ENCODE measurements at regions not wholly inside any gene's neighbourhood (a gene's known extent, or its start where the extent isn't known, plus 50 kb on each side); places are given as distances from the start of the nearest gene placed in this dataset.
A peak's percentile ranks its signal among the peaks of the same experiment; 100 is the strongest.

DNA sequence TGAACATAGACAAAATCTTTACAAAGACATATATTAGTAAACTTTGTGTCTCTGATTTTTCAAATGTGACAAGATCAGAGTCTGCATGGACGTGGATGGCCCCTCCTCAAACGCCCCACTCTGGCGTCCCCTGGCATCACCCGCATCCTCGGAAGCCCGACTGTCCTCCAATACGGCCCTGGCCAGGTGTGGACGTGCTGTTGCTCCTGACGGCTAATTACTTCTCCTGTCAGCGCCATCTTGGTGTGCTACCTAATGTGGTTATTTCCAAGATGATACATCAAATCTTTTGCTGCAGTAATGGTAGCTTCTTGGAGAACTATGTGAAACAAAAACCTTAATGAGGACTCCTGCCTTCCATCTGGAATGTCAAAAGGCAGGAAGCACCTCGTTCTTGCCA lies 747.4 kb upstream of the SALL3 start:
- no peaks in the 10 kb centered on the region for H3K27me3 ChIP-seq (ENCODE audit: control insufficient read depth, insufficient read depth, low read length)
- no peaks in the 10 kb centered on the region for H3K4me1 ChIP-seq (ENCODE audit: control insufficient read depth, insufficient read depth, low read length)
- no peak overlapping the region for H3K4me3 ChIP-seq (ENCODE audit: low read length)
- H3K9ac ChIP-seq (ENCODE audit: low read length), result no peak overlapping the region
- H3K27ac ChIP-seq (ENCODE audit: low read depth, low read length), result no peak overlapping the region
- H3K36me3 ChIP-seq (ENCODE audit: control insufficient read depth, insufficient read depth, low read length), result no peaks in the 10 kb centered on the region

DNA sequence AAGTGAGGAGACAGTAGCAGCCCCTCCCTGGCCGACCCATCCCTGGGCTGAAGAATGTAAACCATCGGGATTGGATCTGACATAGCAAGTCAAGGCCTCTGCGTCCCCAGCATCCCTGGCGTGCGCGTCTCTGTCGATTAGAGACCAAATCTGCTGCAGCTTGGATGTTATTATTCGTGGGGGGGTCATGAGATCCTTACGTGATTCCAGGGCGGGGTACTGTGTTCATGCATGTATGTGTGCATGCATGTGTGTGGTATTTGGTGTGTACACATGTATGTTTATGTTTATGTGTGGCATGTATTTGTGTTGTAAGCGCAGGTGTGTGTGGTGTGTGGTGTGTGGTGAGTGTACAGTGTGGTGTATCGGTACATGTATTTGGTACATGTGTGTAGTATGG lies 741.8 kb upstream of the SALL3 start:
- Histone ChIP-seq H3K4me1 (ENCODE audit: control insufficient read depth, insufficient read depth, low read length) (no peaks in the 10 kb centered on the region), H3K36me3 (ENCODE audit: control insufficient read depth, insufficient read depth, low read length) (no peaks in the 10 kb centered on the region), H3K9ac (ENCODE audit: low read length) (no peak overlapping the region), H3K4me3 (ENCODE audit: low read length) (no peak overlapping the region), H3K27ac (ENCODE audit: low read depth, low read length) (no peak overlapping the region), H3K27me3 (ENCODE audit: control insufficient read depth, insufficient read depth, low read length) (no peaks in the 10 kb centered on the region)

- H3K27me3 ChIP-seq (ENCODE audit: control insufficient read depth, insufficient read depth, low read length), result no peaks in the 10 kb centered on the region
- H3K9ac ChIP-seq (ENCODE audit: low read length), result no peak overlapping the region
- no peak overlapping the region for H3K4me3 ChIP-seq (ENCODE audit: low read length)
- no peaks in the 10 kb centered on the region for H3K4me1 ChIP-seq (ENCODE audit: control insufficient read depth, insufficient read depth, low read length)
- H3K27ac ChIP-seq (ENCODE audit: low read depth, low read length), result no peak overlapping the region
- H3K36me3 ChIP-seq (ENCODE audit: control insufficient read depth, insufficient read depth, low read length), result no peaks in the 10 kb centered on the region
These were observed 741.1 kb upstream of the SALL3 start for GRCh38 chr18:78238404-78239089.

DNA sequence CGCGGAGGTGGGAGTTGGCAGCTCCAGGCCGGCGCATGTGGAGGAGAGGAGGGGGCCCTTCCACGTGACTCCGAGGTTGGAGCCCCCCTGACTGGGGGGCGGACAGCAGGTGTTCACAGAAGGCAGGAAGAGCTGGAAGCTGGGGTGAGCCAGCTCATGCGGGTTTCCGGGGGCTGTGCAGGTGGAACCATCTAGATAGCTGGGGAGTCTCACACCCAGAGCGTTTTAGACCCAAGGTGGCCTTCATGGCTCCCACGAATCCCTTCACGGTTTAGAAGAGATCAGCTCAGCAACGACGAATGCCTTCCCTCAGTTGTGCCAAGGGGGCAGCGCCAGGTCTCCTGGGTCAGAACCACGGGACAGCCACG lies 740.5 kb upstream of the SALL3 start:
- H3K4me1 ChIP-seq (ENCODE audit: control insufficient read depth, insufficient read depth, low read length), result no peaks in the 10 kb centered on the region
- no peak overlapping the region for H3K27ac ChIP-seq (ENCODE audit: low read depth, low read length)
- no peaks in the 10 kb centered on the region for H3K36me3 ChIP-seq (ENCODE audit: control insufficient read depth, insufficient read depth, low read length)
- no peak overlapping the region for H3K4me3 ChIP-seq (ENCODE audit: low read length)
- no peaks in the 10 kb centered on the region for H3K27me3 ChIP-seq (ENCODE audit: control insufficient read depth, insufficient read depth, low read length)
- H3K9ac ChIP-seq (ENCODE audit: low read length), result no peak overlapping the region

- Histone ChIP-seq H3K36me3 (ENCODE audit: control insufficient read depth, insufficient read depth, low read length) (no peaks in the 10 kb centered on the region), H3K27ac (ENCODE audit: low read depth, low read length) (no peak overlapping the region), H3K9ac (ENCODE audit: low read length) (no peak overlapping the region), H3K4me1 (ENCODE audit: control insufficient read depth, insufficient read depth, low read length) (no peaks in the 10 kb centered on the region), H3K4me3 (ENCODE audit: low read length) (no peak overlapping the region), H3K27me3 (ENCODE audit: control insufficient read depth, insufficient read depth, low read length) (no peaks in the 10 kb centered on the region)
These were observed 739.5 kb upstream of the SALL3 start for GRCh38 chr18:78240101-78240500.

- no peak overlapping the region for H3K27ac ChIP-seq (ENCODE audit: low read depth, low read length)
- no peak overlapping the region for H3K4me3 ChIP-seq (ENCODE audit: low read length)
- H3K4me1 ChIP-seq (ENCODE audit: control insufficient read depth, insufficient read depth, low read length), result no peaks in the 10 kb centered on the region
- H3K27me3 ChIP-seq (ENCODE audit: control insufficient read depth, insufficient read depth, low read length), result no peaks in the 10 kb centered on the region
- no peak overlapping the region for H3K9ac ChIP-seq (ENCODE audit: low read length)
- H3K36me3 ChIP-seq (ENCODE audit: control insufficient read depth, insufficient read depth, low read length), result no peaks in the 10 kb centered on the region
These were observed 738.9 kb upstream of the SALL3 start for GRCh38 chr18:78240627-78241252.

- Histone ChIP-seq H3K27ac (ENCODE audit: low read depth, low read length) (no peak overlapping the region), H3K4me3 (ENCODE audit: low read length) (peak overlapping the region; percentile 6), H3K4me1 (ENCODE audit: control insufficient read depth, insufficient read depth, low read length) (no peaks in the 10 kb centered on the region), H3K36me3 (ENCODE audit: control insufficient read depth, insufficient read depth, low read length) (no peaks in the 10 kb centered on the region), H3K27me3 (ENCODE audit: control insufficient read depth, insufficient read depth, low read length) (peaks cover 4% of the 10 kb centered on the region), H3K9ac (ENCODE audit: low read length) (no peak overlapping the region)
These were observed 737.9 kb upstream of the SALL3 start for GRCh38 chr18:78241535-78242253.

DNA sequence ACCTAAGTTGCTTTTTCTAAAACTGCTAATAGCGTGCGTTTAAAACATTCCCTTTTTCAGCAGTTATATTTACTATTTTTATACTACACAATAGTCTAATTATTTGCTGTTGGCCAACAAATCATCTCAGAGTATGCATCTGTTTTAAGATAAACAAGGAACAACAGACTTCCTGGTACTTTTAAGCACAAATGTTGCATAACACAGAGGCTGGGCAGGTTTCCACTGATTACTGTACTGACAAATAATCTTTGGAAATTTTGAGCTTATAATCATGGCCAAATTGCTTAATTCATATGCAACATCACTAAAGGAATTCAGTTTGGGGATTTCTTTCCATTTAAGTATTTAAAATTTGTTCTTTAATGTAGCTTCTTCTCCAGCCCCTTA lies 737.4 kb upstream of the SALL3 start:
- peaks cover 4% of the 10 kb centered on the region for H3K27me3 ChIP-seq (ENCODE audit: control insufficient read depth, insufficient read depth, low read length)
- H3K4me3 ChIP-seq (ENCODE audit: low read length), result no peak overlapping the region
- no peak overlapping the region for H3K9ac ChIP-seq (ENCODE audit: low read length)
- no peaks in the 10 kb centered on the region for H3K36me3 ChIP-seq (ENCODE audit: control insufficient read depth, insufficient read depth, low read length)
- H3K27ac ChIP-seq (ENCODE audit: low read depth, low read length), result no peak overlapping the region
- H3K4me1 ChIP-seq (ENCODE audit: control insufficient read depth, insufficient read depth, low read length), result no peaks in the 10 kb centered on the region

GRCh38 chr18:78242806-78243205 lies 736.8 kb upstream of the SALL3 start:
- H3K27ac ChIP-seq (ENCODE audit: low read depth, low read length), result no peak overlapping the region
- H3K9ac ChIP-seq (ENCODE audit: low read length), result no peak overlapping the region
- no peaks in the 10 kb centered on the region for H3K4me1 ChIP-seq (ENCODE audit: control insufficient read depth, insufficient read depth, low read length)
- no peaks in the 10 kb centered on the region for H3K36me3 ChIP-seq (ENCODE audit: control insufficient read depth, insufficient read depth, low read length)
- no peak overlapping the region for H3K4me3 ChIP-seq (ENCODE audit: low read length)
- peaks cover 4% of the 10 kb centered on the region for H3K27me3 ChIP-seq (ENCODE audit: control insufficient read depth, insufficient read depth, low read length)

DNA sequence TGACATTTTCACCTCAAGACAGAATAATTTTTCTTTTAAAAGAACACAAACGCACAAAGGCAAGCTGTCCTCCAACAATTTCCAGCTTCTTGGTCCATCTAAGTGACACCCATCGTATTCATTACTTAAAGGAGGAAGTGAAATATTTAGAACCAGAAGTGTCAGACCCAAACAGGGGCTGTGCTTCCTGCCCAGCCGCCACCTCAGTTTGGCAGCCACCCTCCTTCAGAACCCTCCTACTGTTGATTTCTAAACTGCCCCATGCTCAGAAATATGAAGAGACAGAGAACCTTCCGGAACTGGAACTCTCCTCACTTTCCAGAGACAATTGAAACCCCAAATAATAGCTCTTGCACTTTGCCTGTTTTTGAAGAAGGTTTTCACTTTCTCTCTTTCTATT lies 734.8 kb upstream of the SALL3 start:
- Histone ChIP-seq H3K9ac (ENCODE audit: low read length) (no peak overlapping the region), H3K27ac (ENCODE audit: low read depth, low read length) (no peak overlapping the region), H3K36me3 (ENCODE audit: control insufficient read depth, insufficient read depth, low read length) (no peaks in the 10 kb centered on the region), H3K27me3 (ENCODE audit: control insufficient read depth, insufficient read depth, low read length) (peaks cover 4% of the 10 kb centered on the region), H3K4me1 (ENCODE audit: control insufficient read depth, insufficient read depth, low read length) (no peaks in the 10 kb centered on the region), H3K4me3 (ENCODE audit: low read length) (no peak overlapping the region)

DNA sequence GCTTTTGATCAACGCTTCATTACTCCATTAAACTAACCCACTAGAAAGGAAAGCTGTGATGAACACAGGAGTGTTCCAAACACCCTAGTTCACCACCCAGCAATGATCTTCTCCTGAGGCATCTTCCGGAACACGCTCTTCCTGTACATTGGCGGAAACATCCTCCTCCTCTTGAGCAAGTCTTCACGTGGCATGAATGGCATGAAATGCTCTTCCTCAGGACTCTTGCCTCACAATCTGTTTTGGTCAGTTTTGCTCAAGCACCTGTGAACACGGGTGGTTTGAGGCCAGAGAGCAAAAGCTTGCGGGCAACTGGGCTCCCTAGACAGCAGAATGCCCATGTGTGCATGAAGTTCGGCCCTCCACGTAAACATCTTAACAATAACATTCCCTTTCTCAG lies 734.2 kb upstream of the SALL3 start:
- no peak overlapping the region for H3K27ac ChIP-seq (ENCODE audit: low read depth, low read length)
- H3K27me3 ChIP-seq (ENCODE audit: control insufficient read depth, insufficient read depth, low read length), result peaks cover 4% of the 10 kb centered on the region
- H3K4me3 ChIP-seq (ENCODE audit: low read length), result no peak overlapping the region
- no peaks in the 10 kb centered on the region for H3K36me3 ChIP-seq (ENCODE audit: control insufficient read depth, insufficient read depth, low read length)
- H3K4me1 ChIP-seq (ENCODE audit: control insufficient read depth, insufficient read depth, low read length), result no peaks in the 10 kb centered on the region
- no peak overlapping the region for H3K9ac ChIP-seq (ENCODE audit: low read length)

- peaks cover 4% of the 10 kb centered on the region for H3K27me3 ChIP-seq (ENCODE audit: control insufficient read depth, insufficient read depth, low read length)
- no peak overlapping the region for H3K4me3 ChIP-seq (ENCODE audit: low read length)
- H3K36me3 ChIP-seq (ENCODE audit: control insufficient read depth, insufficient read depth, low read length), result no peaks in the 10 kb centered on the region
- no peak overlapping the region for H3K9ac ChIP-seq (ENCODE audit: low read length)
- no peaks in the 10 kb centered on the region for H3K4me1 ChIP-seq (ENCODE audit: control insufficient read depth, insufficient read depth, low read length)
- H3K27ac ChIP-seq (ENCODE audit: low read depth, low read length), result no peak overlapping the region
These were observed 733.6 kb upstream of the SALL3 start for GRCh38 chr18:78246050-78246449.

DNA sequence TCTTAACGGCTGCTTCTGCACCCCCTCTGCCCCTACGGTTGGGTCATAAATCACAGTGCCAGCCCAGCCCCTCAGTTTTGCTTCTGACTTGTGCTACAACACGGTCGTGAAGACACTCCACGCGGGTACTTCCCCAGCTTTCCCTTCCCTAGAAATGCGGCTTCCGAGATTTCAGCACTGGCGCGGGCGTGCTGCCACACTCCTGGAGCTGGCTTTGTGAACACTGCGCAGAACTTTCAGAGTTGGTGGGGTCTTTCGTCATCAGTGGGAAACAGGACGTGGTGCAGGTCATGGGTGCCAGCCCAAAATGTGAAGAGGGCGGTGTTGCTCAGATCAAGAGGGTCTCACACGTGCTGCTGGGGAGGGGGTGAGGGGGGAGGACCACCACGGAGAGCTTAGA lies 733.0 kb upstream of the SALL3 start:
- no peaks in the 10 kb centered on the region for H3K4me1 ChIP-seq (ENCODE audit: control insufficient read depth, insufficient read depth, low read length)
- no peak overlapping the region for H3K9ac ChIP-seq (ENCODE audit: low read length)
- no peak overlapping the region for H3K4me3 ChIP-seq (ENCODE audit: low read length)
- H3K27me3 ChIP-seq (ENCODE audit: control insufficient read depth, insufficient read depth, low read length), result peaks cover 4% of the 10 kb centered on the region
- no peaks in the 10 kb centered on the region for H3K36me3 ChIP-seq (ENCODE audit: control insufficient read depth, insufficient read depth, low read length)
- H3K27ac ChIP-seq (ENCODE audit: low read depth, low read length), result no peak overlapping the region
